Fibroblast of pulmonary artery (primary cell): ENCODE measurements at regions not wholly inside any gene's neighbourhood (a gene's known extent, or its start where the extent isn't known, plus 50 kb on each side); places are given as distances from the start of the nearest gene placed in this dataset.

Experiments
- DNase-seq: peaks from one replicate; pipeline ENCODE4 v3.0.0-alpha.2; 2010; ENCODE audit warnings: low read depth
- H3K4me3 ChIP-seq: replicated peaks from 2 replicates; pipeline ENCODE4 v1.5.1; 2011; ENCODE audit warnings: low read depth, mild to moderate bottlenecking, control low read depth, low read length, moderate library complexity
- CTCF ChIP-seq: IDR thresholded peaks from 2 replicates; pipeline ENCODE4 v1.5.1; 2011; ENCODE audit warnings: mild to moderate bottlenecking, control low read depth, low read length, inconsistent platforms; ENCODE audit errors: missing control alignments

GRCh38 chr10:7014721-7015120 is 396.1 kb downstream of the SFMBT2 start:
- H3K4me3 ChIP-seq = no peak overlapping the region
- TF ChIP-seq CTCF = no peak
- no peak for DNase-seq

- H3K4me3 ChIP-seq = no peak overlapping the region
- DNase-seq = no peak
- no peak for TF ChIP-seq CTCF
These were observed 398.8 kb downstream of the SFMBT2 start for GRCh38 chr10:7011994-7012393.

GRCh38 chr10:7008645-7009044 is 402.2 kb downstream of the SFMBT2 start:
- no peak overlapping the region for H3K4me3 ChIP-seq
- no peak for TF ChIP-seq CTCF
- DNase-seq = no peak

GRCh38 chr10:7007600-7008190 is 403.1 kb downstream of the SFMBT2 start:
- no peak for DNase-seq
- TF ChIP-seq CTCF = no peak
- no peak overlapping the region for H3K4me3 ChIP-seq

GRCh38 chr10:7006566-7006965 is 404.3 kb downstream of the SFMBT2 start:
- DNase-seq = no peak
- TF ChIP-seq CTCF = no peak
- H3K4me3 ChIP-seq = no peak overlapping the region

- no peak for TF ChIP-seq CTCF
- no peak for DNase-seq
- no peak overlapping the region for H3K4me3 ChIP-seq
These were observed 406.9 kb downstream of the SFMBT2 start for GRCh38 chr10:7003831-7004395.

GRCh38 chr10:7000061-7000460 is 410.8 kb downstream of the SFMBT2 start:
- H3K4me3 ChIP-seq = no peak overlapping the region
- TF ChIP-seq CTCF = no peak
- DNase-seq = no peak
